ENCODE measurements at regions not wholly inside any gene's neighbourhood (a gene's known extent, or its start where the extent isn't known, plus 50 kb on each side); places are given as distances from the start of the nearest gene placed in this dataset.

GRCh38 chr15:95715906-95716656, 614.4 kb upstream of the NR2F2 start:
- Histone ChIP-seq H3K9ac (no peak overlapping the region), H4K20me1 (ENCODE audit: insufficient read depth) (no peaks in the 10 kb centered on the region), H3K4me2 (no peak overlapping the region), H3K27me3 (ENCODE audit: insufficient read depth) (no peaks in the 10 kb centered on the region), H3K27ac (ENCODE audit: low read depth in 2 of 2, low read length in 1 of 2) (no peak overlapping the region; a peak in 1 of 4 replicates), H3K9me2 (no peaks in the 10 kb centered on the region), H3K4me1 (ENCODE audit: control insufficient read depth in 1 of 2, insufficient read depth in 2 of 2, low read depth in 1 of 2, low read length in 1 of 2) (no peaks in the 10 kb centered on the region), H3K9me3 (peaks cover 5% of the 10 kb centered on the region; the same call in 1 of the 2 replicates), H2AFZ (ENCODE audit: low read depth) (no peak overlapping the region), H3K4me3 (ENCODE audit: low read depth in 2 of 2, low read length in 1 of 2) (no peak overlapping the region), H3F3A (replicated peaks; ENCODE audit: insufficient read depth) (no peaks in the 10 kb centered on the region), H3K79me2 (ENCODE audit: insufficient read depth) (no peaks in the 10 kb centered on the region), H3K36me3 (replicated peaks in 1 of 2; ENCODE audit: control insufficient read depth in 1 of 2, insufficient read depth in 2 of 2, low read length in 1 of 2) (no peaks in the 10 kb centered on the region)
- CTCF ChIA-PET = no interaction called here
- TF ChIP-seq TCF12 (IDR thresholded peaks at IDR 0.05) (no peak), SIN3A (IDR thresholded peaks at IDR 0.05; ENCODE audit: borderline replicate concordance, low read depth, low read length) (no peak), EP300 (IDR thresholded peaks at IDR 0.05; ENCODE audit: borderline replicate concordance in 1 of 2, low read depth in 1 of 2, low read length in 1 of 2) (no peak), MEF2A (IDR thresholded peaks at IDR 0.05; ENCODE audit: borderline replicate concordance, low read depth) (no peak), FOXM1 (IDR thresholded peaks at IDR 0.05; ENCODE audit: low read depth) (no peak), POLR2AphosphoS5 (IDR thresholded peaks at IDR 0.05; ENCODE audit: low read depth, low read length) (no peak), GATA2 (CRISPR knock-in tag; IDR thresholded peaks at IDR 0.05) (no peak), TAF1 (IDR thresholded peaks at IDR 0.05; ENCODE audit: borderline replicate concordance, low read depth, low read length) (no peak), MXI1 (IDR thresholded peaks at IDR 0.05; ENCODE audit: low read depth, low read length) (no peak), RAD21 (IDR thresholded peaks at IDR 0.05; ENCODE audit: low read length) (no peak), MAX (IDR thresholded peaks at IDR 0.05; ENCODE audit: low read depth) (no peak), USF2 (IDR thresholded peaks at IDR 0.05; ENCODE audit: borderline replicate concordance, low read depth, low read length) (no peak), IRF3 (IDR thresholded peaks at IDR 0.05; ENCODE audit: low read depth, low read length) (no peak), NRF1 (IDR thresholded peaks at IDR 0.05; ENCODE audit: low read depth, low read length) (no peak), FOSL2 (IDR thresholded peaks at IDR 0.05; ENCODE audit: borderline replicate concordance, low read depth) (no peak), ZBTB33 (IDR thresholded peaks at IDR 0.05; ENCODE audit: borderline replicate concordance, low read depth) (no peak), USF1 (IDR thresholded peaks at IDR 0.05; ENCODE audit: borderline replicate concordance, low read depth) (no peak), RXRA (IDR thresholded peaks at IDR 0.05; ENCODE audit: borderline replicate concordance, low read depth) (no peak)
- DNase-seq = no peak
- 18% methylated on average over 6 of the region's 6 CpGs for WGBS (ENCODE audit: low lambda C conversion rate)
- POLR2A ChIA-PET = no interaction called here
